SKM-1 treated with dmso at 0.1 percent for 144 hours (cell line): ENCODE measurements at regions not wholly inside any gene's neighbourhood (a gene's known extent, or its start where the extent isn't known, plus 50 kb on each side); places are given as distances from the start of the nearest gene placed in this dataset.
A peak's percentile ranks its signal among the peaks of the same experiment; 100 is the strongest.
"Not testable (repeated sequence)": the region's sequence is repeated elsewhere in the genome, so short reads cannot be mapped to it uniquely, and the experiment has no call there.

Experiments used
- DNase-seq: peaks from one replicate; lab custom pipeline; 2025; ENCODE audit not compliant: unreplicated experiment; lab: John Stamatoyannopoulos, UW

- DNase-seq, result not testable (repeated sequence)
Measured at GRCh38 chr1:221978631-221979334, 236.9 kb upstream of the DUSP10 start.

GRCh38 chr1:221973787-221974186 is 231.9 kb upstream of the DUSP10 start:
- DNase-seq, result not testable (repeated sequence)

GRCh38 chr1:221972276-221973235 is 230.7 kb upstream of the DUSP10 start:
- no peak for DNase-seq

- not testable (repeated sequence) for DNase-seq
Measured at GRCh38 chr1:221971035-221971434, 229.1 kb upstream of the DUSP10 start.

- not testable (repeated sequence) for DNase-seq
Measured at GRCh38 chr1:221969298-221969858, 227.5 kb upstream of the DUSP10 start.

- DNase-seq, result not testable (repeated sequence)
Measured at GRCh38 chr1:221967538-221967937, 225.6 kb upstream of the DUSP10 start.

GRCh38 chr1:221966888-221967287 is 225.0 kb upstream of the DUSP10 start:
- not testable (repeated sequence) for DNase-seq

GRCh38 chr1:221965891-221966290 is 224.0 kb upstream of the DUSP10 start:
- DNase-seq, result not testable (repeated sequence)

GRCh38 chr1:221965252-221965651 is 223.4 kb upstream of the DUSP10 start:
- no peak for DNase-seq

GRCh38 chr1:221963742-221964141 is 221.9 kb upstream of the DUSP10 start:
- DNase-seq, result no peak

GRCh38 chr1:221962385-221962784 is 220.5 kb upstream of the DUSP10 start:
- DNase-seq, result no peak

GRCh38 chr1:221961532-221962292 is 219.8 kb upstream of the DUSP10 start:
- DNase-seq, result peak; percentile 14

GRCh38 chr1:221958161-221958562 is 216.3 kb upstream of the DUSP10 start:
- DNase-seq, result not testable (repeated sequence)

- not testable (repeated sequence) for DNase-seq
Measured at GRCh38 chr1:221957350-221957749, 215.5 kb upstream of the DUSP10 start.

- DNase-seq, result no peak
Measured at GRCh38 chr1:221949996-221950395, 208.1 kb upstream of the DUSP10 start.

GRCh38 chr1:221948459-221948858 is 206.6 kb upstream of the DUSP10 start:
- no peak for DNase-seq

GRCh38 chr1:221947731-221948130 is 205.8 kb upstream of the DUSP10 start:
- DNase-seq, result no peak

GRCh38 chr1:221946768-221947167 is 204.9 kb upstream of the DUSP10 start:
- DNase-seq, result no peak

- no peak for DNase-seq
Measured at GRCh38 chr1:221945669-221946068, 203.8 kb upstream of the DUSP10 start.

- DNase-seq, result no peak
Measured at GRCh38 chr1:221944247-221944870, 202.5 kb upstream of the DUSP10 start.
